Stimulated activated CD4-positive, alpha-beta T cell treated with anti-CD3 and anti-CD28 coated beads, Interleukin-12 subunit alpha, Interleukin-12 subunit beta, amount 100 ng/mL, for 48 hours (primary cell): ENCODE measurements at regions not wholly inside any gene's neighbourhood (a gene's known extent, or its start where the extent isn't known, plus 50 kb on each side); places are given as distances from the start of the nearest gene placed in this dataset.
"Not testable (repeated sequence)": the region's sequence is repeated elsewhere in the genome, so short reads cannot be mapped to it uniquely, and the experiment has no call there.

ENCODE experiments used
- DNase-seq, 3 donors: peaks; one replicate each; pipeline ENCODE4 v3.0.0-alpha.2; 2020; ENCODE audit warnings: low read depth in 2 of 3, low spot score in 1 of 3

DNA sequence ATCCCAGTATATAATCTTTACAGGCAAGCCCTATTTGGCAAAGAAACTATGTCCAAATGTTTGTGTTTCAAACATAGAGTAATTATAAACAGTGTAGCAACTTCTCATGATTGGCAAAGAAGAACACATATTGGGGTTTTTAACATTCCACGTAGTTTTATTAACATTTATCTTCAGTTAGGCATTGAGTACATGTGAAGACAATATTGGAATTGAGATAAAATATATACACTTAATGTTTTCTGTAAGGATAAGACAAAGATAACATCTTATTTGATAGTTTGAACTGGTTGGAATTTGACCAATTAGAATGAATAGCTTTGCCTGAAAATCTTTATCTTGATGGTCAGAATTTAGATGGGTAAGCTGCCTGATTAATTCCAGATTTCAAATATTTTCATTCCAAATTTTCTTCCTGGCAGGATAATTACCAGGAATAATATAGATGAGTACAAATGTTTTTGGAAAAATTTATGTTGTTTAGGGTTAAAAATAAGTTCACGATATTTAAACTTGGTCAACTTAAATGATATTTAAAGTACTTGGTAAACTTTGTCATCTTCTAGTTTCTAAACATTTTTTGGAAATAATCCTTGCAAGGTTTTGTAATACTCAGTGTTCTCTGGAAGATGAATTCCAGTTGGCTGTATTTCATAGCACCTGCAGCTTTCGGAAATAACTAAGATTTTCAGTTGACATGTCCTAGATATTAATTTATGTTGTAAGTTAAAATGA, 536.5 kb upstream of the SPRY2 start:
- no peak for DNase-seq

DNA sequence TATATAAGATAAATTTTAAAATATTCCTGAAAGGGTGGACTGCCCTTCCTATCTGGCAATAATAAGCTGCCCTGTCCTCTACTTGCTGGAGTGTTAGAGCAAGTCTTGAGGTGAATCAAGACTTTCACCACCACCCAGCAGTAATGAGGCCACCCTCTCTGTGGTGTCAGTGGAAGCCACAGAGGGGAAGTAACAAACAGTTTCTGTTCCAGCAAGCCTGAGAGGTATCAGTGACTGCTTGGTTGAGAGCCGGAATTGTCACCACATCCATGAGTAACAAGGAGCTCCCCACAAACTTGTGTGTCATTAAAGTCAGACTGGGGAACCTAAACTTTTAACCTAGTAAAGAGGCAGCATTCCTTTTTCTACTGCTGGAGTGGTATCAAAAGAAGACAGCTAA, 532.7 kb upstream of the SPRY2 start:
- DNase-seq = peak in 1 of 3 donors; percentile 1

DNA sequence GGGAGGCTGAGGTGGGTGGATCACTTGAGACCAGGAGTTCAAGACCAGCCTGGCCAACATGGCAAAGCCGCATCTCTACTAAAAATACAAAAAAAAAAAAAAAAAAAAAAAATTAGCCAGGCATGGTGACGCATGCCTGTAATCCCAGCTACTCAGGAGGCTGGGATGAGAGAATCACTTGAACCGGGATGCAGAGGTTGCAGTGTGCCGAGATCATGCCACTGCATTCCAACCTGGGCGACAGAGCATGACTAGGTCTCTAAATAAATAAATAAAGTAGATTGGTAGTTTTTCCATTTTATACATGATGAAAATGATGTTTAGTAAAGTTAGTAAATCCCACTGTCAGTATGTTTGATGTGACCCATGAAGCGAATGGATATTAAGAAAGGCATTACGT, 531.0 kb upstream of the SPRY2 start:
- not testable (repeated sequence) for DNase-seq

DNA sequence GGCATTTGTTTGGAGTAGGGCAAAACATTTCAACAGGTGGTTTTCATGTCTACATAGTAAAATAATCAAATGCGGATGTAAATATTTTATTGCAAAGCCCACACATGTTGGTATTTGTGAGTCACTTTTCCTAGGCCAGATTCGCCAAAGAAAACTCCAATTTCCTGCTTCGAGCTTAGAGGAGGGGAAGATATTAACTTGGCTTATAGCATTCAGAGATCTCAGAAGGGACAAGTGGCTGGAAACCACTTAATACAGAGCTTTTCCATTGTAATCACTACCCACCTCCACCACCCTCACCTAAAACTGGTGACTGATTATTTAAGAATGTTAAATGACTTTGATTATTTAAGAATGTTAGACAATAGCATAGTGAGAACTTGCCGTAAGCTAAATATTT, 530.6 kb upstream of the SPRY2 start:
- no peak for DNase-seq

DNA sequence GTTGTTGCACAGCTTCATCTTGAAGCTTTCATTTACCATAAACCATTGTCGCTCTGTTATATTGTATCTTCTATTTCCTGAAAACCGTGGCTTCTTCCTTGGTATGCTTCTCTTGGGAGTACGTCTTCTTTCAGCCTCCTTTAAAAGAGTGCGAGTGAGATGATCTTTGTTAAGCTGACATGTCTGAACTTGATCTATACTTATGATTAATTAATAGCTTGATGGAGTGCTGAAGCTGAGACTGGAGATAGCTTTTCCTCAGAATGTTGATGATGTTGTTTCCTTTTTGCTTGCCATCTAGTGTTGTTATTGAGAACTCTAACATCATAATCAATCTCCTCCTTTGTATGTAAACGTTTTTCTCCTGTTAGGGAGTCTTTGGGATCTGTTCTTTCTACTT, 529.3 kb upstream of the SPRY2 start:
- no peak for DNase-seq

DNA sequence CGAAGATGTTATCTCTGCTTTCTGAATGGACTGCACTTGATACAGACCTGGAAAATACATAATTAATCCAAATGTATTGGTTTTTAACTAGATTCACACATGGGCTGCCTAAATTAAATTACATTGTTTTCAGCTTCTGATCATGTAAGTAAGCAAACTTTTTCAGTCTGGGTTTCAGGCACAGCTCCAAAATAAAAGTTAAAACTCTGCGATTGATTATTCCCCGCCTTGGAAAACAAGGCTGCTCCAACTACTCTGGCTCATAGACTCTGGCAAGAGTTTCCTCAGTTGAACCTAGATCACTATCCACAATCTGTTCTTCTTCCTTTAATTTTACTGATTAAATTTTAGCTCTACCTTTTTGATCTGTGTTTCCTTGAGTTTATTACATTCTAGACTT, 526.0 kb upstream of the SPRY2 start:
- DNase-seq = no peak

DNA sequence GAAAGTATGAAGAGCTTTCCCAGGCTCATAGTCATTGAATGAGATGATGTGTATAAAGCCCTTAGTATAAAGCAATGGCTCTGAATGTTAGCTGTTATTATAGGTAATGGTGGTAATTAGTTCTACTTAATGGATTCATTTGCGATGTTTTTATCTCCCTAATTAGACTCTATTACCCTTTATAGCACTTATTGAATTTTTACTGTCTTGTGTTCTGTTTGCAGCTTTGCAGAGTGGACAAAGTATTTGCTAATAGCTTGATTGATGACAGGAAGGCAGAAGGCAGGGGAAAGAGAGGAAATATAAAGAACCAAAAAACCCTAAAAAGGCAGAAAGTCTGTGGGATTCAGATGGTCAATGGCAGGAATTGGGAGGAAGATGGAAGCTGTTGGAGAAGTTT, 524.4 kb upstream of the SPRY2 start:
- DNase-seq = no peak

DNA sequence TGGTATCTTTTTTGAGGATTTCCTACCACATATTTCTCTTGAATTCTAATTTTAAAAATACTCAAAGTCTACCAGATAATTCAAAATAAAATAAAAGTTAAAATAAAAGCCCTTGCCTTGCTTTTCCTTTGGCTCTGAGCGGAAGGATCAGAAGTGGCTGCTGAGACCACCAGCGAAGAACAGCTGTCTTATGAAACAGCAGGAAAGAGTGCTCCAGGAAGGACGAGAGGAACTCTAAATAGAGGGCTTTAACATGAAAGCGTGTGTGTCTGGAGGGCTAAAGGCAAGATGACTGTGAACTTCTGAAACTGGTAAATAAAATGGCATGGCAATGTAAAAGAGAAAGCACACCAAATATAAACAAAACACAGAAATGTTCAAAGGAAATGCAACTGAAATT, 521.5 kb upstream of the SPRY2 start:
- no peak for DNase-seq

DNA sequence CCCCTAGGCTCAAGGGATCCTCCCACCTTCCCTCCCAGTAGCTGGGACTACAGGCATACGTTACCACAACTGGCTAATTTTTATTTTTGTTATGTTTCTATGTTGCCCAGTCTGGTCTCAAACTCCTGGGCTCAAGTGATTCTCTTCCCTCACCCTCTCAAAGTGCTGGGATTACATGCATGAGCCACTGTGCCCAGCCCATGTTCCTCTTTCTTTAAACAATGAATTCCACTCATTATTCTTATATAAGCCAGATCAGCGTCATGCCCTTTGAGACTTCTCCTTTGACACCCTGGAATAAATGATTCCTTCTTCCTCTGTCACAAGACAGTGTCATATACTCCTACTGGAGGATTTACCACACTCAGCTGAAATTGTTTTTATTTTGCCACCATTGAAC, 519.9 kb upstream of the SPRY2 start:
- no peak for DNase-seq

DNA sequence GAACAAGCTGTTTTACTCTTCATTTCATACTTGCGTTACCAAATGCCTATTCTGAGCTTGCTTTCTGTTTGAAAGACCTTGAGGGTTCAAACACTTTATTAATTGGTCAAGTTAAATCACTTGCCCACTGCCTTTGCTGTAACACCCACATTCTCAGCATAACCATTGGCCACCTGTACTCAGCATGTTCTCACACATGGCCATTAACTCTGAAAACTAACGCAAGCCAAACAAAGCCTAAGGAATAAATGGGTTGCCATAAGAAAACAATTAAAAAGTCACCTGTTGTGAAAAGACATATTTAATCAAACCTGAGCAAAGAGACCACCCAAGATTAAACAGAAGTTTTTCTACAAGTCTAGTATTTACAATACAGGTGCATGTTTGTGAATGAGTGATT, 517.2 kb upstream of the SPRY2 start:
- no peak for DNase-seq

DNA sequence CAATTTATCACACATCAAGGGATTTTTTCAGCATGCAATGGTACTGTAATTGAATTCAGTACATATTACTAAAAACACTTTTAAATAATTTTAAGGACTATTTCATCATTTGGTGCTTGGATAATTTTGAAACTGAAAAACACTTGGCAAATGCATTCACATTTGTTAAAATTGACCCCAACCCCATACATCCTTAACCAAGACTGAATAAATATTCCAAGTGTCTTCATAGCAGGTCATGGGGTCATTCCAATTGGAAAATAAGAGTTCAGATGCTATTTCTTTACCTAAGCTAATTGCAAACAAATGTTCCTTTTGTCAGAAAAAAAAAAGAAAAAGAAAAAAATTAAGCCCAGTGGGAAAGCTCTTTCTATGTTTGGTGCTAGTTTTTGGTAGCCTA, 516.4 kb upstream of the SPRY2 start:
- DNase-seq = no peak

DNA sequence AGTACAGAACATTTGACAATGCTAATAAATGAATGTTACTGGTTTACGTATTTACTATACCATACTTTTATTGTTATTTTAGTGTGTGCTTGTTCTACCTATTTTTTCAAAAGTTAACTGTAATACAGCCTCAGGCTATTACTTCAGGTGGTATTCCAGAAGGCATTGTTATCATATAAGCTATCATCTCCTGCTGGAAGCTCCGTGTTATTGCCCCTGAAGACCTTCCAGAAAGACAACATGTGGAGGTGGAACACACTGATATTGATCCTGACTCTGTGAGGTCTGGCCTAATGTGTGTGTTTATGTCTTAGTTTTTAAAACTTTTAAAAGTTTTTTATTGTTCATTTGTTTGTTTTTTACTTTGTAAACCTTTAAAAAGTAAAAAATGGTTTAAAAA, 509.8 kb upstream of the SPRY2 start:
- no peak for DNase-seq

DNA sequence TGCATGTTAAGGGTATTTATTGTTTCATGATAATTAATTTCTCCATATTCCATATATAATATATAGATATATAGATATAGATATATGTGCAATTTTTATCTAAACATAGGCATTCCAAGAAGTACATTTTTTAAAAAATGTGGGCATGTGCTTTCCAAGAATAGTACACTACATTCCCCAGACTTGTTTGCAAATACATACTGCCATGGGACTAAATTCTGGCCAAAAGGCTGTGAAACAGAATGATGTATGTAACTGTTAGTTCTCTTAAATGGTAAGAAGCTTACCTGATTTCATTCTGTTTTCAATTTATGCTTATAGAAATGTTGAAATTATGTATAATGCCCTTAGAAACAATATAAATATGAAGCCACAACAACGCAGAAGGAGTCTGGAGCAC, 503.2 kb upstream of the SPRY2 start:
- DNase-seq = no peak

DNA sequence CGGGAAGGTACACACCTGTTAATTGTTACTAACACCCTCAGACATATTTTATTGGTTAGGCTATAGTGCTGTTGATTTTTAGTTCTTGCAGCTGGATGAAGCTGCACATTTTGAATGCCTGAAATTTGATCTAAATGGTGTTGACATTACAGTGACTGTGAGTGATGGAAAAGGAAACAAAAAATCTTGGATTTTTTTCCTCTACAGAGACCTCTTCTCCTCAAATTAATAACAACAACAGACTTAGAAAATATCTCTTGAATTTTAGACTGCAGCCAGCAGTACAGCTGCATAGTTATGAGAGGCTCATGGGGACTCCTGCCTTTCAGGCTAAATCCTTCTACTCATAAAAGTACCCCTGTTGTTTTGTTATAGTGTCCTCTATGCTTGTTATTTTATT, 500.5 kb upstream of the SPRY2 start:
- no peak for DNase-seq

DNA sequence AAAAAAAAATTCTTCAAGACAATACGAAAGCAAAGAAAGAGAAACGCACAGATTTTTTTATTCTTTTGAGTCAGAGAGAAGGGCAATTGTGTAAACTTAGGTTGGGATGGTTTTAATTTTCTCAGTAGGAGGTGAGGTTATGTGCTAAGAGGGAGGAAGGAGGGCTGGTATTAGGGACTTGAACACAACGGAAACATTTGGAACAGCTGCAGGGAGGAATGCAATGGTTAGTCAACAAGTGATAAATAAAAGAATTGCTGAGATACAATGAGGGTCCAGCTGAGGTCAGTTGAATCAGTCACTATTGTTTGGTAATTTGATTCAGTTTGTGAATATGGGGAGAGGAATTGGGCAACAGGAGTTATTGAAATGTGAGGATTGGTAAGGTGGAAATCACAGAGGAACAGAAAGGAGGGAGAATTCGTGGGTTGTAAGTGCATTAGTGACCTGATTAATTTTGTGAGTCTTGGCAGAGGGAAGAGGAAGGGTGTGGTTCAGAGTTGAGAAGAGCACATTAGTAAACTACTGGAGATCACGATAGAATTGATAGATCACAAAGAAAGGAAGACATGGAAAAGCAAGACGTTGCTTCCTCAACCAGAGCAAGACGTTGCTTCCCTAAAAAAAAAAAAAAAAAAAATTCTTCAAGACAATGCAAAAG, 499.5 kb upstream of the SPRY2 start:
- no peak for DNase-seq

DNA sequence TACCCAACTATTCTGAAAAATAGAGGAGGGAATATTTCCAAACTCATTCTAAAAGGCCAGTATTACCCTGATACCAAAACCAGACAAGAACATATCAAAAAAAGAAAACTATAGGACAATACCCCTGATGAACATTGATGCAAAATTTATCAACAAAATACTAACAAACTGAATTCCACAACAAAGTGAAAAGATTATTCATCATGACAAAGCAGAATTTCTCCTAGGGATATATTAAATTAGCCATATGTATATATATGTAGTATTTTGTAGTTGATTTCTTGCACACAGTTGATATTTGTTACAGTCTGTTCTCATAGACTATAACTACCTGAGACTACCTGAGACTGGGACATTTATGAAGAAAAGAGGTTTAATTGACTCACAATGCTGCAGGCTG, 495.0 kb upstream of the SPRY2 start:
- DNase-seq = no peak

DNA sequence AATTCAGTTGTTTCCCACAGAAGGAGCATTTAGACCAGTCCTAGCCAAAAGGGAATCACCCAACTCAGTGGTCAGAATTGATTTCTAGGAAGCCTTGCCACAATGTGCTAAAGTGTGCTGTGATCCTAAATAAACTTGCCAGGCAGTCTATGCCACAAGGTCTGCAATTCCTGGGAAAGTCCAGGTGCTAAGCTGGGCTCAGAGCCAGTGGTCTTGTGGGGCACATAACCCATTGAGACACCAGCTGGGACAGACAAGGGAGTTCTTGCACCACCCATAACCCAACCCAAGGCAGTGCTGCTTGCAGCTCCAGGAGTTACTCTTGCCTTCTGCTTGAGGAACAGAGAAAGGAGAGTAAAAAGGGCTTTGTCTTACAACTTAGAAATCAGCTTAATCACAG, 489.5 kb upstream of the SPRY2 start:
- no peak for DNase-seq

DNA sequence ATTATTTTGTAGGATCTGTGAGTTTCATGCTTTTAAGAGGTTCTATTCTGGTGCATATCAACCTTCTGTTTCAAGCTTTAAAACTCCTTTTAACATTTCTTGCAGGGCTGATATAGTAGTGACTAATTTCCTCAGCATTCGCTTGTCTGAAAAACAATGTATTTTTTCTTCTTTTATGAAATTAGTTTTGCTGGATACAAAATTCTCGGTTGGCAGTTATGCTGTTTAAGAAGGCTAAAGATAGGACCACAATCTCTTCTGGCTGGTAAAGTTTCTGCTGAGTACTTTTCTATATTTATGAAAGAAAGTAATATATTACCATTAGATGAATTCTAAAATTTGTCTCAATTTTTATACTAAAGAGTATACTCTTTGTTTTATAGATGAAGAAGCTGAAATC, 487.8 kb upstream of the SPRY2 start:
- no peak for DNase-seq

DNA sequence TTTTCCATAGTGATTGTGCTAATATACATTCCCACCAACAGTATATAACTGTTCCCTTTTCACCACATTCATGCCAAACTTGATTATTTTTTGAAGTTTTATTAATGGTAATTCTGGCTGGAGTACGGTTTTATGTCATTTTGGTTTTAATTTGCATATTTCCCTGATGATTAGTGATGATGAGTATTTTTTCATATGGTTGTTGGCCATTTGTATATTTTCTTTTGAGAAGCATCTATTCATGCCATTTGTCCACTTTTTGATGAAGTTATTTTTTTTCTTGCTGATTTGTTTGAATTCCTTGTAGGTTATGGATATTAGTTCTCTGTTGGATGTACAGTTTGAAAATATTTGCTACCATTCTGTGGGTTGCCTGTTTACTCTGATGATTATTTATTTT, 484.4 kb upstream of the SPRY2 start:
- DNase-seq = no peak

DNA sequence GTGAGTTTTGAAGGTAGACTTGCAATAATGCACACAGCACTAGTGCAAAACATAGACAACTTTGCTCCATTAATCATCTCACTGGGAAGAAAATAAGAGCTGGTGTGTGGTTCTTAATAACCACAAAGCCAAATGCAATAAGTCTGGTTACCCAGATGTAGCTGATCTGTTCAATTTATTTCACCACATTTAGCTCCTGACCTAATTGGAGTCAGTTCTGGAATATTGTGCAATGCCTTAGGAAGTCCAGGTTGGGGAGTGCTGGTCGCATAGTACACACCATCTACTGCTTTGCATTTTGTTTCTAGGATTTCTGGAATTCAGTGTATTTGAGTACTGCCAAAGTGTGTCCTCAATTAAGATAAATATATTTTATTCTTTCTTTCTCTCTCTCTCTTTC, 483.3 kb upstream of the SPRY2 start:
- DNase-seq = no peak

DNA sequence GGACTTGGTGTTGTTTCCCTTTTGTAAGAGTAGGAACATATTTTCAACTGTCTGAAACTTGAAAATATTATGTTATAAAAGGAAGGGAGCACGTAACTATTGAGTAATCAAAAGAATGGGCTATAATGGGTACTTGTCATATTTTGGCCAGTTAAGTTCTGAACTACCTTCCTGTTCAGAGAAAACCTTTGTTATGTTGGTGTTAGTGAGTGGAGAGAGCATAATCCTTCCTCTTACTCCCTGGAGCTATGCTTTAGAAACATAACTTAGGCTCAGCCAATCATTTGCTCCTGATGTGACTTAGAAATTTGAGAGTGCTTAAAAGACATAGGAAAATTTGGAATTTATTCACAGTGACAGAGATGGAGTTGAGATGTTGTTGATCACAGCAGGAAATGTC, 482.5 kb upstream of the SPRY2 start:
- no peak for DNase-seq

DNA sequence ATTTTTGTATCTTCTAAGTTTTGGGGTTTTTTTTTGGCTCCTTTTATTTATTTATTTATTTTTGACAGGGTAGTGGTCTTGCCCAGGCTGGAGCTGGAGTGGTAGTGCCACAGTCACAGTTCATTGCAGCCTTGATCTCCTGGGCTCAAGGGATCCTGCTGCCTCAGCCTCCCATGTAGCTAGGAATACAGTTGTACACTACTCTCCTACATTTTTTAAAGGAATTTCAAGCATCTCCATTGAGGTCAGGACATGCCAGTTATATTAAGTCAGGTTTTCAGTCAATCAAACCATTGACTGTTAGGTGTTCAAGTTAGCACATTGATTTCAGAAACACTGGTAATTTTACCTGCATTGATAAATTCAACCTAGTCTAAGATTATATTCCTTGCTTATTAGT, 480.5 kb upstream of the SPRY2 start:
- no peak for DNase-seq

DNA sequence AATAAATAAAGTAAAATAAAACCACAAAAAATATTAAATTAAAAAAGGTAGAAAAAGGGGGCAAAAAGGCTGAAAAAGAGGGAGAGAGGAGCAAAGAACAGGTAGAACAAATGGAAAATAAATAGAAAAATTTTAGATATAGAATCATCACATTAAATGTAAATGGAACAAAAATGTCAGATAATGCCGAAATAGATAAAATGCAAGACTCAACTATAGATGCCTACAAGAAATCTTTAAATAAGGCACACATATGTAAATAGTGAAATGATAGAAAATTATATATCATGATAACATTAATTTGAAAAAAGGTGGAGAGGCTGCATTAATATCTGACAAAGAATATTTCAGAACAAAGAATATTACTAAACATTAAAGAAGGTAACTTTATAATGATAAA, 477.1 kb upstream of the SPRY2 start:
- DNase-seq = no peak
